Liver (tissue), 8 donors: ENCODE measurements at regions not wholly inside any gene's neighbourhood (a gene's known extent, or its start where the extent isn't known, plus 50 kb on each side); places are given as distances from the start of the nearest gene placed in this dataset.

Experiments used
- DNase-seq: peaks from one replicate; pipeline ENCODE4 v3.0.0-alpha.2; 2017; ENCODE audit warnings: low spot score
- H3K27ac ChIP-seq, 2 donors: one replicate each; pipeline ENCODE4 v1.7.0; 2013; ENCODE audit warnings: inconsistent platforms in 2 of 2, low read length in 2 of 2, control low read depth in 1 of 2, low read depth in 1 of 2, mild to moderate bottlenecking in 1 of 2
- H3K27me3 ChIP-seq, 4 donors: one replicate each; pipeline versions ENCODE4 v1.6.1 to v1.7.0; 2013; ENCODE audit warnings: low read length in 3 of 4, inconsistent platforms in 1 of 4, mild to moderate bottlenecking in 1 of 4, moderate library complexity in 1 of 4; ENCODE audit not compliant: control insufficient read depth in 4 of 4, insufficient read depth in 4 of 4
- H3K36me3 ChIP-seq, 4 donors: one replicate each; pipeline versions ENCODE4 v1.6.1 to v1.7.0; 2013; ENCODE audit warnings: low read length in 3 of 4, mild to moderate bottlenecking in 3 of 4, low read depth in 1 of 4, moderate library complexity in 1 of 4; ENCODE audit not compliant: control insufficient read depth in 4 of 4, insufficient read depth in 3 of 4
- H3K4me1 ChIP-seq, 4 donors: one replicate each; pipeline versions ENCODE4 v1.6.1 to v1.7.0; 2013; ENCODE audit warnings: low read length in 3 of 4, mild to moderate bottlenecking in 3 of 4, moderate library complexity in 1 of 4; ENCODE audit not compliant: control insufficient read depth in 4 of 4, insufficient read depth in 4 of 4
- H3K4me3 ChIP-seq, 3 donors: one replicate each; pipeline versions ENCODE4 v1.6.1 to v1.7.0; 2013; ENCODE audit warnings: low read length in 3 of 3, control low read depth in 1 of 3, low read depth in 1 of 3, mild to moderate bottlenecking in 1 of 3
- H3K9ac ChIP-seq, 2 donors: one replicate each; pipeline ENCODE4 v1.7.0; 2013; ENCODE audit warnings: low read length in 2 of 2, mild to moderate bottlenecking in 2 of 2, moderate library complexity in 2 of 2, control low read depth in 1 of 2, low read depth in 1 of 2
- H3K9me3 ChIP-seq, 4 donors: one replicate each; pipeline versions ENCODE4 v1.6.1 to v1.7.0; 2013; ENCODE audit warnings: low read length in 3 of 4; ENCODE audit not compliant: control insufficient read depth in 4 of 4
- EGR1 ChIP-seq, 2 donors: IDR thresholded peaks; 2 replicates each; pipeline ENCODE4 v1.6.1; 2016 to 2018; ENCODE audit warnings: antibody characterized with exemption in 2 of 2, low read depth in 2 of 2
- FOXA1 ChIP-seq: IDR thresholded peaks from 2 replicates; pipeline ENCODE4 v1.6.1; 2016; ENCODE audit warnings: antibody characterized with exemption
- FOXA2 ChIP-seq: IDR thresholded peaks from 2 replicates; pipeline ENCODE4 v1.6.1; 2016; ENCODE audit warnings: antibody characterized with exemption
- GABPA ChIP-seq, 2 donors: IDR thresholded peaks in 1 of 2; conservative IDR thresholded peaks in 1 of 2; 2 replicates each; pipeline ENCODE4 v1.6.1; 2016; ENCODE audit warnings: antibody characterized with exemption in 2 of 2, mild to moderate bottlenecking in 1 of 2, moderate library complexity in 1 of 2
- HNF4A ChIP-seq, 2 donors: conservative IDR thresholded peaks; 2 replicates each; pipeline ENCODE4 v1.6.1; 2016; ENCODE audit warnings: antibody characterized with exemption in 2 of 2, mild to moderate bottlenecking in 2 of 2
- HNF4G ChIP-seq: IDR thresholded peaks from 2 replicates; pipeline ENCODE4 v1.6.1; 2016; ENCODE audit warnings: antibody characterized with exemption
- JUND ChIP-seq, 2 donors: IDR thresholded peaks; 2 replicates each; pipeline ENCODE4 v1.6.1; 2016; ENCODE audit warnings: antibody characterized with exemption in 2 of 2
- MAX ChIP-seq: IDR thresholded peaks from 2 replicates; pipeline ENCODE4 v1.6.1; 2016; ENCODE audit warnings: antibody characterized with exemption
- NR2F2 ChIP-seq: IDR thresholded peaks from 2 replicates; pipeline ENCODE4 v1.6.1; 2016; ENCODE audit warnings: antibody characterized with exemption
- RAD21 ChIP-seq, 2 donors: IDR thresholded peaks; 2 replicates each; pipeline ENCODE4 v1.6.1; 2016; ENCODE audit warnings: antibody characterized with exemption in 2 of 2, mild to moderate bottlenecking in 2 of 2
- REST ChIP-seq: IDR thresholded peaks from 2 replicates; pipeline ENCODE4 v1.6.1; 2016; ENCODE audit warnings: antibody characterized with exemption, mild to moderate bottlenecking
- RXRA ChIP-seq, 2 donors: IDR thresholded peaks; 2 replicates each; pipeline ENCODE4 v1.6.1; 2017 to 2018; ENCODE audit warnings: antibody characterized with exemption in 2 of 2, mild to moderate bottlenecking in 1 of 2
- SP1 ChIP-seq: IDR thresholded peaks from 2 replicates; pipeline ENCODE4 v1.6.1; 2018; ENCODE audit warnings: antibody characterized with exemption, mild to moderate bottlenecking
- TAF1 ChIP-seq: conservative IDR thresholded peaks from 2 replicates; pipeline ENCODE4 v1.6.1; 2016; ENCODE audit warnings: antibody characterized with exemption, mild to moderate bottlenecking
- YY1 ChIP-seq: IDR thresholded peaks from 2 replicates; pipeline ENCODE4 v1.6.1; 2016; ENCODE audit warnings: antibody characterized with exemption, mild to moderate bottlenecking
- ZBTB33 ChIP-seq: IDR thresholded peaks from 2 replicates; pipeline ENCODE4 v1.6.1; 2016; ENCODE audit warnings: antibody characterized with exemption
- WGBS: extraction: QIAGEN DNeasy Blood & Tissue Kit; methylation state at CpG from one replicate; pipeline ENCODE4 v1.1.7; 2013; 5-methylcytosine and 5-hydroxymethylcytosine counted together
- TF ChIP-seq, protein P1 (sequence below): fragments of 150-350 bp; IDR thresholded peaks from 2 replicates; pipeline ENCODE4 v1.5.1; 2017; ENCODE audit warnings: improper control_type of control experiment, low read depth, low read length; ENCODE audit not compliant: missing input control
- TF ChIP-seq, protein P2 (sequence below): IDR thresholded peaks from 2 replicates; pipeline ENCODE4 v1.6.1; 2016; ENCODE audit warnings: antibody characterized with exemption
- donor health status: healthy.
- donor health status: healthy.
- donor health status: healthy.
- donor health status: healthy.
- donor health status: healthy.

DNA sequence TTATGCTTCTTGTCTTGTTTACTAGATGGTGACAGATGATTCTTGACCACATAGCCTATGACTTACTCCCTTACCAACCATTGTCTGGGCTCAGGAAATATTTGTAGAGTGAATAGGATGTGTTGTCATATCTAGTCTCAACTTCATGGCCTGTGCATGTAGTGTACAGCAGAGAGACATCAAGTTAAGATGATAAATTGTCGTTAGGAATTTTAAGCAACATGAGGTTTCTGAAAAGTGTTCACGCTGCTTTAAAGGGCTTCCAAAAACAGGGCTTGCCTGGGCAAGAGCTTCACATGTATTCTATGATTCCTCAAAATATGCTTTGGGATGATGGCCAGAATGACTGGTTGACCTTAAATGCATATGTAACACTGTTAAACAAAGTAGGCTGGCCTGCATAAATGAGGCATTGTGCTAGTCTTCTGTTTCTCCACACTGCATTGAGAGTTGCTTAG lies 424.0 kb downstream of the RND3 start:
- Histone ChIP-seq H3K36me3 (no peaks in the 10 kb centered on the region), H3K27ac (no peak overlapping the region), H3K4me3 (no peak overlapping the region), H3K27me3 (no peaks in the 10 kb centered on the region), H3K9ac (no peak overlapping the region), H3K4me1 (no peaks in the 10 kb centered on the region), H3K9me3 (no peaks in the 10 kb centered on the region)
- no peak for TF ChIP-seq JUND (IDR thresholded peaks at IDR 0.05)
- no peak for TF ChIP-seq FOXA1
- TF ChIP-seq RAD21 (IDR thresholded peaks at IDR 0.05), result no peak
- no peak for TF ChIP-seq RXRA (IDR thresholded peaks at IDR 0.05)
- TF ChIP-seq, protein P1, sequence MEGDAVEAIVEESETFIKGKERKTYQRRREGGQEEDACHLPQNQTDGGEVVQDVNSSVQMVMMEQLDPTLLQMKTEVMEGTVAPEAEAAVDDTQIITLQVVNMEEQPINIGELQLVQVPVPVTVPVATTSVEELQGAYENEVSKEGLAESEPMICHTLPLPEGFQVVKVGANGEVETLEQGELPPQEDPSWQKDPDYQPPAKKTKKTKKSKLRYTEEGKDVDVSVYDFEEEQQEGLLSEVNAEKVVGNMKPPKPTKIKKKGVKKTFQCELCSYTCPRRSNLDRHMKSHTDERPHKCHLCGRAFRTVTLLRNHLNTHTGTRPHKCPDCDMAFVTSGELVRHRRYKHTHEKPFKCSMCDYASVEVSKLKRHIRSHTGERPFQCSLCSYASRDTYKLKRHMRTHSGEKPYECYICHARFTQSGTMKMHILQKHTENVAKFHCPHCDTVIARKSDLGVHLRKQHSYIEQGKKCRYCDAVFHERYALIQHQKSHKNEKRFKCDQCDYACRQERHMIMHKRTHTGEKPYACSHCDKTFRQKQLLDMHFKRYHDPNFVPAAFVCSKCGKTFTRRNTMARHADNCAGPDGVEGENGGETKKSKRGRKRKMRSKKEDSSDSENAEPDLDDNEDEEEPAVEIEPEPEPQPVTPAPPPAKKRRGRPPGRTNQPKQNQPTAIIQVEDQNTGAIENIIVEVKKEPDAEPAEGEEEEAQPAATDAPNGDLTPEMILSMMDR, result no peak
- no peak for TF ChIP-seq MAX
- no peak for TF ChIP-seq GABPA (IDR thresholded peaks at IDR 0.05 in 1 of 2, conservative IDR thresholded peaks at IDR 0.05 in 1 of 2)
- TF ChIP-seq HNF4A (conservative IDR thresholded peaks at IDR 0.05), result no peak
- no peak for TF ChIP-seq TAF1
- TF ChIP-seq ZBTB33, result no peak
- no peak for TF ChIP-seq REST
- no peak for TF ChIP-seq FOXA2
- no peak for TF ChIP-seq YY1
- no peak for TF ChIP-seq SP1
- TF ChIP-seq, protein P2, sequence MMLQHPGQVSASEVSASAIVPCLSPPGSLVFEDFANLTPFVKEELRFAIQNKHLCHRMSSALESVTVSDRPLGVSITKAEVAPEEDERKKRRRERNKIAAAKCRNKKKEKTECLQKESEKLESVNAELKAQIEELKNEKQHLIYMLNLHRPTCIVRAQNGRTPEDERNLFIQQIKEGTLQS, result no peak
- no peak for TF ChIP-seq HNF4G
- no peak for TF ChIP-seq EGR1 (IDR thresholded peaks at IDR 0.05; ENCODE audit: low read depth in 2 of 2)
- TF ChIP-seq NR2F2, result no peak
- no peak for DNase-seq
- 92% methylated on average over 2 of the region's 2 CpGs for WGBS
